Epithelial cell of esophagus (primary cell): ENCODE measurements at regions not wholly inside any gene's neighbourhood (a gene's known extent, or its start where the extent isn't known, plus 50 kb on each side); places are given as distances from the start of the nearest gene placed in this dataset.
"Not testable (repeated sequence)": the region's sequence is repeated elsewhere in the genome, so short reads cannot be mapped to it uniquely, and the experiment has no call there.

ENCODE experiments used
- DNase-seq: peaks from one replicate; pipeline ENCODE4 v3.0.0; 2010; ENCODE audit warnings: low read depth
- H3K4me3 ChIP-seq: 2 replicates; pipeline ENCODE4 v1.5.1; 2011; ENCODE audit warnings: mild to moderate bottlenecking, low read length, control low read depth
- TF ChIP-seq, protein P1 (sequence below): IDR thresholded peaks from 2 replicates; pipeline ENCODE4 v1.5.1; 2011; ENCODE audit warnings: low read depth, mild to moderate bottlenecking, low read length, control low read depth, inconsistent platforms; ENCODE audit not compliant: insufficient read depth; ENCODE audit errors: missing control alignments

DNA sequence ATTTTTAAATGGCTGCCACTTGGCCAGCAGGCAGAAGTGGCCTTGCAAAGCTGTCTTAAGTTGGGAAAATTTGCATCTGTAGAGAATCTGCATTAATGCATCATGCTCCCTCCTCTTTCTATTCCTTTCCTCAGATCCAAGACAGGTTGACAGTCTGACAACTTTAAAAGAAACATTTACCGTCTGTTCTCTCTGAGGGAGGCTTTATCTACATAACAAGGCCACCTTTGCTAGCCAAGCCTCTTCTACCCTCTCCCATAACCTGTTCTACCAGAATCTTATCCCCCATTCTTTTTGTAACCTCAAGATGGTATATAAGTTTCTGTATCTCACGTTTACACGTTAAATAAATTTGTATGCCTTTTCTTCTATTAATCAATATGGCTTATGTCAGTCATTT, 271.9 kb downstream of the OSTF1 start:
- TF ChIP-seq, protein P1, sequence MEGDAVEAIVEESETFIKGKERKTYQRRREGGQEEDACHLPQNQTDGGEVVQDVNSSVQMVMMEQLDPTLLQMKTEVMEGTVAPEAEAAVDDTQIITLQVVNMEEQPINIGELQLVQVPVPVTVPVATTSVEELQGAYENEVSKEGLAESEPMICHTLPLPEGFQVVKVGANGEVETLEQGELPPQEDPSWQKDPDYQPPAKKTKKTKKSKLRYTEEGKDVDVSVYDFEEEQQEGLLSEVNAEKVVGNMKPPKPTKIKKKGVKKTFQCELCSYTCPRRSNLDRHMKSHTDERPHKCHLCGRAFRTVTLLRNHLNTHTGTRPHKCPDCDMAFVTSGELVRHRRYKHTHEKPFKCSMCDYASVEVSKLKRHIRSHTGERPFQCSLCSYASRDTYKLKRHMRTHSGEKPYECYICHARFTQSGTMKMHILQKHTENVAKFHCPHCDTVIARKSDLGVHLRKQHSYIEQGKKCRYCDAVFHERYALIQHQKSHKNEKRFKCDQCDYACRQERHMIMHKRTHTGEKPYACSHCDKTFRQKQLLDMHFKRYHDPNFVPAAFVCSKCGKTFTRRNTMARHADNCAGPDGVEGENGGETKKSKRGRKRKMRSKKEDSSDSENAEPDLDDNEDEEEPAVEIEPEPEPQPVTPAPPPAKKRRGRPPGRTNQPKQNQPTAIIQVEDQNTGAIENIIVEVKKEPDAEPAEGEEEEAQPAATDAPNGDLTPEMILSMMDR: no peak
- no peak overlapping the region for H3K4me3 ChIP-seq
- DNase-seq: no peak

DNA sequence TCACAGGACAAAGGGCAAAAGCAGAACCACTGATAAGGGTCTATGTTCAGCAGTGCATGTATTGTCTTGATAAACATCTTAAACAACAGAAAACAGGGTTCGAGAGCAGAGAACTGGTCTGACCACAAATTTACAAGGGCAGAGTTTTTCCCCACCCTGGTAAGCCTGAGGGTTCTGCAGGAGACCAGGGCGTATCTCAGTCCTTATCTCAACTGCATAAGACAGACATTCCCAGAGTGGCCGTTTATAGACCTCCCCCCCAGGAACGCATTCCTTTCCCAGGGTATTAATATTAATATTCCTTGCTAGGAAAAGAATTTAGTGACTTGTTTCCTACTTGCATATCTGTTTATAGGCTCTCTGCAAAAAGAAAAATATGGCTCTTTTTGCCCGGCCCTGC, 274.1 kb downstream of the OSTF1 start:
- DNase-seq, H3K4me3 ChIP-seq: not testable (repeated sequence)

DNA sequence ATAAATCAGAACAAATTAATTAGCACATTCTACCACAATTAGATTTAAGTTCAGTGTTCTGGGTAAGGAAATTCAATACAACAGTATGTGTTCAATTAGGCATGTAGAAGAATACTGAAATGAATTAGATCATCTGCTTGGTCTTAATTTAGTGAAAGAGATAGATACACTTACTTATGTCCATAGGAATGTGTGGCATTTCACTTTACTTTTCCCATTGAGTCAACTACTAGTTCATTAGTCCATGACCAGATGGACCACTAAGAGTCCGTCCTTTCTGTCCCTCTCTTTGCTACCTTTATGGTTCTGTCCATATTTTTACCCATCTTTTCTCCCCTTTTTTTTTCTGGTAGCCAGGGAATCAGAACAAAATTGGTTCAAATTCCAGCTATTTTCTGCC, 276.9 kb downstream of the OSTF1 start:
- no peak for DNase-seq
- TF ChIP-seq, protein P1: no peak

DNA sequence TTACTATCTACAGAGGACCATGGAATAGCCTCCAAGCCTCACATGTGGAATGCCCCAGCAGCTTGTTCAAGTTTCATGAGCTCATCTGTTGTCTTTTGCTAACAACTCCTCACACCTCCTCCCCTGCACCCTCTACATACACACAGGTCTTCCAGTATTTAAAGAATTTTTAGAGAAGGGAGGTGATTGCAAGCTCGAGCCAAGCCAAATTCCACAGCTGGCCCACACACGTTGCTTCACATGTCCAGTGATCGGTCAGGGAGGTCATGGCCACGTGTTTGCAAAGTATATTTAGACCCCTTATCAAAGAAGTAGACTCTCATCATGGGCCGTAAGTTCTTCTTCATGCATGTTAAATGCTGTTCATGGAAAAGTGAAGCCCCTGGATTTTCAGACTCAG, 281.7 kb downstream of the OSTF1 start:
- no peak overlapping the region for H3K4me3 ChIP-seq
- TF ChIP-seq, protein P1: no peak
- no peak for DNase-seq

More for the DNA sequence above, 276.9 kb downstream of the OSTF1 start:
- no peak overlapping the region for H3K4me3 ChIP-seq

DNA sequence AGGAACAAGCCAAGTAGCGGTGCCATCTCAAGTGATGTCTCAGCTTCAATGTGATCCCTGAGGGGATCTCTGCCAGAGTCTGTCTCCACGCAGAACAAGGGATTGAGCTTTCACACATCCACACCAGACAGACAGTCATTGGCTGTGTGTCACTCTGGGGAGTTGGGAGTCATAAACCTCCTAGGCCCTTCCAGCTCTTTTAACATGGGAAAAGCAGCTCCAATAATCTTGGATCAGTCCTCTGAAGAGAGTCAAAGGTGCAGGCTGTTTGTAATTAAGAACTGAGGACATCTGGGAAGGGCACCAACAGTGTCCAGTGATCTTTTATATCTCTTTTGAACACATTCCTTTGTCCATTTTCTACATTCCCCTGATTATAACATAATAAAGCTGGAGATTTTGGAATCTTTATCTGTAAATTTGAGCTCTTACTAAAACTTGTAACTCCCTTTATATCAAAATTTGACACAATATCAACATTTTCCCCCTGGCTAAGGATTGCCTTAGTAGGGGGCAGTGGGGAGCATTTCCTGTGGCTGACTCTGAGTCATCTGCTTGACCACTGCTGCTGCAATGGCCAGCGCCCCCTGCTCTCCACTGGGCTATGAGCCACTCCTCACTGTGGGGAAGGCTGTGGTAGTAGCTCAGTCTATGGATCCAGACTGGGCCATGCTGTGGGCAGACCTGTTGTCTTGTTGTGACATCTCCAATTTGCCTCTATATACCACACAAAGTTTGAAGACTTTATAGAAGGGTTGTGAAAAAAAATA, 284.4 kb downstream of the OSTF1 start:
- TF ChIP-seq, protein P1: no peak
- no peak for DNase-seq
- H3K4me3 ChIP-seq: no peak overlapping the region

DNA sequence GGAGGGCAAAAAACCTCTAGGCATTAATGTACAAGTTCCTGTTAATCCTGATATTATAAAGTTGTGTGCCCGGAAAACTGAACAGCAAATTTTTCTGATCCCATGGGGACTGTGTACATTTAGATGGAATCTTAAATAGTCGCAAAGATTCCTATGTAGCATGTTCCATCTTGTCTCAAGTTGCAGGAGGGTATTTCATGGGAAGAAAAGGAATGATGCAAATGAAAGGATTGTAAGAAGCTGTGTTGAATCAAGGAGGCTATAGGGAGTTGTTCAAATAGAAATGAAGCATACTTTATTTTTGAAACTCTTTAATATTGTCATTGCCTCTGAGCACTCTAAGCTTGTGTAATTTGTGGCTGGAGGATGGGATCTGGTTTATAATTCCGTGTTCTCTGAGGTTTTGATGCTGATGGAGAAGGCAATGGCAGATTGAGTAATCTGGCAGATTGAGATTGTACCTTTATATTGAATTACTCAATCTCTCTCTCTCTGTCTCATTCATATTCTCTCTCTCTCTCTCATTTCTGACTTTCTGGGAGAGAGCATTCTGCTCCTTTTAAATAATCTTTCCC, 288.5 kb downstream of the OSTF1 start:
- DNase-seq: no peak
- TF ChIP-seq, protein P1: no peak
- H3K4me3 ChIP-seq: no peak overlapping the region

DNA sequence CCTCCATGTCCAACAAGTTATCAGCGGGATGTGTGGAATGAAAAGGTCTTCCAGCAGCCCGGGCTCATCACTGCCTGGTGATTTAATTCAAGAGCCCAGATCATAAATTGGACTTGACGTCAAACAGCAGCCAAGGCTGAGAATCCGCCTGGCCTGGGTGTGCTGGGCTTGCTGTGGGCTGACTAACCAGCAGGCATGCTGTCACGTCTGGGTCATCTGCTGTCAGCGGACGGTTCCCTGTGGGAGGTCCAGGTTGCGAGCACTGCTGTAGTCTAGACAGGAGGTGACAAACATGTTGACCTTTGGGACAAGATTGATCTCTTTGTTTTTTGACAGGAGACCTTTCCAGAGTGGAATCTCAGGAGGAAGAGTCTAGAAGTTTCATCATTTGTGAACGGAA, 289.7 kb downstream of the OSTF1 start:
- TF ChIP-seq, protein P1: no peak
- no peak overlapping the region for H3K4me3 ChIP-seq
- DNase-seq: no peak
